ENCODE measurements at regions not wholly inside any gene's neighbourhood (a gene's known extent, or its start where the extent isn't known, plus 50 kb on each side); places are given as distances from the start of the nearest gene placed in this dataset.

DNA sequence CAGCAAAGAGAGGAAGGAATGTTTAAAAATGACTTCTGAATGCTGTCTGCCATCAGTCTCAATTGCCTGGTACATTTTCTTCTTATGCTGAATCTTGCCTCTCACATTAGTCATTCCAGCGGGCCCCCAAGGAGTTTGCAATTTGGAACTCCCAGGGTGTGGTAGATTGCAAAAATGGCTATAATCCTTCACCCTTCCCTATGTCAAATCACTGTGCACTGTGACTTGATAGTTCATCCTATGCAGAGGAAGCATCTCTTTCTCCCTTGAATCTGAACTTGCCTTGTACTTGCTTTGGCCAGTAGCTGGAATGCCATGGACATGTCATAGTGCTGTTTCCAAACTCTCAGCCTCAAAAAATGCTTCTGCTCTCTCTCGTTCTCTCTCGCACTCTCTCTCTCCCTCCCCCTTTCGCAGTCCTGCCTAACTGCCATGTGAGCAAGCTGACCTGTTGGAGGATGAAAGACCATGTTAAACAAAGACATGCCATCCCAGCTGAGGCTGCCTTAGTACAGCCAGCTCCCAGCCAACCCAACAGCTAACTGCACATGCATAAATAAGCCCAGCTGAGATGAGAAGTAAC, 284.0 kb upstream of the TLE4 start:
- TF ChIP-seq, protein P1, sequence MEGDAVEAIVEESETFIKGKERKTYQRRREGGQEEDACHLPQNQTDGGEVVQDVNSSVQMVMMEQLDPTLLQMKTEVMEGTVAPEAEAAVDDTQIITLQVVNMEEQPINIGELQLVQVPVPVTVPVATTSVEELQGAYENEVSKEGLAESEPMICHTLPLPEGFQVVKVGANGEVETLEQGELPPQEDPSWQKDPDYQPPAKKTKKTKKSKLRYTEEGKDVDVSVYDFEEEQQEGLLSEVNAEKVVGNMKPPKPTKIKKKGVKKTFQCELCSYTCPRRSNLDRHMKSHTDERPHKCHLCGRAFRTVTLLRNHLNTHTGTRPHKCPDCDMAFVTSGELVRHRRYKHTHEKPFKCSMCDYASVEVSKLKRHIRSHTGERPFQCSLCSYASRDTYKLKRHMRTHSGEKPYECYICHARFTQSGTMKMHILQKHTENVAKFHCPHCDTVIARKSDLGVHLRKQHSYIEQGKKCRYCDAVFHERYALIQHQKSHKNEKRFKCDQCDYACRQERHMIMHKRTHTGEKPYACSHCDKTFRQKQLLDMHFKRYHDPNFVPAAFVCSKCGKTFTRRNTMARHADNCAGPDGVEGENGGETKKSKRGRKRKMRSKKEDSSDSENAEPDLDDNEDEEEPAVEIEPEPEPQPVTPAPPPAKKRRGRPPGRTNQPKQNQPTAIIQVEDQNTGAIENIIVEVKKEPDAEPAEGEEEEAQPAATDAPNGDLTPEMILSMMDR (IDR thresholded peaks at IDR 0.05; ENCODE audit: low read length, missing control alignments): no peak
- no peak for DNase-seq (ENCODE audit: low read depth)
- H3K4me3 ChIP-seq (replicated peaks; ENCODE audit: low read depth, low read length): no peak overlapping the region

DNA sequence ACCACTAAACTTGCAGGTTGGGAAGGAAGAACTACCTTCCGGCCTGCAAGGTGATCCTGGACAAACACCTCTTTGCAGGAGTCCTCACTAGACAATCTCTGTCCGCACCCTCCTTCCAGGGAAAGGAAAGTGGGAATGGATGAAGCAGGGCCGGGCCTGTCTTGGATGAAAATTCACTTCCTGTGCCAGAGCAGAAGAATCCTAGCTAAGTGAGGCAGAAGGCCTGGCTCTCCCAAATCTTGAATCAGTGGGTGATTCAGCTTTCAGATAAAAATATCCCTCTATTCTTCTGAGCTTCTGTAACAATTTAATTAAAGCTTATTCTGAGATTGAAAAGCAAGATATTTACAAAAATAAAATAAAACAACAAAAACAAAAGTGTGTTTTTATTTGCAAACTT, 281.9 kb upstream of the TLE4 start:
- H3K4me3 ChIP-seq (replicated peaks; ENCODE audit: low read depth, low read length): no peak overlapping the region
- no peak for DNase-seq (ENCODE audit: low read depth)
- TF ChIP-seq, protein P1 (IDR thresholded peaks at IDR 0.05; ENCODE audit: low read length, missing control alignments): no peak

DNA sequence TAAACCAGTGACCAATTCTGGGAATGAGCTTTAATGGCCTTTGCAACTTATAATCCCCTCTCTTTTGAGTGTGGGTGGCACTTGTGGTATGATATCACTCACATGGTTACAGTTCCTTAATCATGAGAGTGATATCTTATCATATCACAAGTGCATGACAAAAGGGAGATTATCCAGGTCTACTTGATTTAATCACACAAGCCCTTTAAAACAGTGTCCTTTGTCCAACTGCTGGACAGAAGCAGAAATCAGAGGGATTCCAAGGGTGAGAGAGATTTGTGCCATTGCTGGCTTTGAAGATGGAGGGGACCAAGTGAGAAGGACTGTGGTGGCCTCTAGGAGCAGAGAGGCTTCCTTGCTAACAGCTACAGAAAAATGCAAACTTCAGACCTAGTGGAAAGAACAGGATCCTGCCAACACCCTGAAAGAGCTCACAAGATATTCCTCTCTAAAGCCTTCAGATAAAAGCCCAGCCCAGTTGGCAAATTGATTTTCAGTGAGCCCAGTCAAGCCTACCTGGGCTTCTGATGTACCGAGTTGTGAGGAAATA, 279.0 kb upstream of the TLE4 start:
- TF ChIP-seq, protein P1 (IDR thresholded peaks at IDR 0.05; ENCODE audit: low read length, missing control alignments): no peak
- DNase-seq (ENCODE audit: low read depth): no peak
- no peak overlapping the region for H3K4me3 ChIP-seq (replicated peaks; ENCODE audit: low read depth, low read length)

DNA sequence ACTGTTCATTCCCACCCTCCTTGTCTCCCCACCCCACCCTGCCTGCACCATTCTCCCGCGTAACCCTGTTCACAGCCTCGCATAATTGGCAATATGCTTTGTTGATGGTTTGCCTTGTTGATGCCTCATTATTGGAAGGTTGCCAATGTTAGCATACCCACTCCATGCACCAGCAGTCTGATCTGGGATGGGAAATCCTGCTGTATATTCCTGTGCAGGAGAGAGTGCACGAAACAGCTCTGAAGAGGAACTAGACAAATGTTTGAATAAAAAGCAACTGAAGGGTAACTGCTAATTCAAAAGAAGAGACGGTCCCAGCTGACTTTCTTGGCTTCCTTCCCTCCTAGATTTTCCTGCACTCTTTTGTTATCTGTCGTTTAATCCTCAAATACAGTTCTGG, 271.7 kb upstream of the TLE4 start:
- no peak for DNase-seq (ENCODE audit: low read depth)
- H3K4me3 ChIP-seq (replicated peaks; ENCODE audit: low read depth, low read length): no peak overlapping the region
- TF ChIP-seq, protein P1 (IDR thresholded peaks at IDR 0.05; ENCODE audit: low read length, missing control alignments): no peak

DNA sequence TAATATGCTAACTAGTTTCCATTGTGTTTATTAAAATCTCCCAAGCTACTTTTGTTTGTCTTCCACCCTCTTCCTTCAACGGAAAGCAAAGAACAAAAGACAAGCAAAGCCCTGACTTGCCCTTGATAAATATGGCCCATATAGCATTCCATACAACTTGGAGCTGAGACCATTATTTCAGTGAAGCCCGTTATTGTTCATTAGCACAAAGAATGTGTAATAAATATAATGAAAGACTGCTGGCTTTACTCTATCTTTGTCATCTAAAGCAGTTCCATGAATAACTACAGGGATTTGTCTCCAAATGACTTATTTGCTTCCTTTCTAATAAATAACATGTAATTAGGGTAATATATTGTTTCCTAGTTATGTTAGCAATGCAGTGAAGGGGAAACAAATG, 270.7 kb upstream of the TLE4 start:
- no peak overlapping the region for H3K4me3 ChIP-seq (replicated peaks; ENCODE audit: low read depth, low read length)
- no peak for DNase-seq (ENCODE audit: low read depth)
- TF ChIP-seq, protein P1 (IDR thresholded peaks at IDR 0.05; ENCODE audit: low read length, missing control alignments): no peak

DNA sequence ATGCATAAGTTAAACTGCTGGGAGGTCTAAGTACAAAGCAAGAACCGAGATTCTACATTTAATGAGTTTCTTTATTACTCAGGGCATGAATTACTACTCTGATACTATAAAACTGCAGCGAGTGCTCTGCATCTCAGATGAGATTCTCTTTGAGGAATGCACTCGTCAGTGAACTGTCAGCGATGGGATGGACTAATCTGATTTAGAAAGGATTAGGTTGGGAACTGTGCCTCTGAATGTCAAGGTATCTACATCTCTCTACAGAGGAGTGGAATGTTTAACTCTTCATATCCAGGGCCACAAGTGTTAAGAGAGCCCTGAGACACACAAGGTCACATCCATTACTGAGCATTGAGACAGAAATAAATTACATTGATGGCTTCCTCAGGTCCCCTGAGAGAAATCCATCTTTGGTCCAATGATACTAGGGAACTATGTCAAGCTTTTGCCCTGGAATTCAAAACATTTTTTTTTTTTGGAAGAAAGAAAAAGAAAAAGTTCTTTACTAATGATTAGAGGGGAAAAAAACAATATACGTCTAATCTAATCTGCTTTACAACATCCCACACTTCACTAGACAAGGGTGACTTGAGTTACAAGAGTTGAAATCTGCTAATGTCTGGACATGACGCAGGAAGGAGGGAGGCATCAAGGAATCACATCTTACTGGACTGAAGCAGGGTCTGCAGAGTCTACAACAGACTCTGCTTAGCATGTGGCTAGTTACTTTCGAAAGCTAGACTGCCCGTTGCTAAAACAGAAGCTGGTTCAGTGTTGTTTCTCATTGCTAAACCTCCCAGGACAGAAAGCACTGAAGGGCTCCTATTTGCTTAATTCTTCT, 270.0 kb upstream of the TLE4 start:
- TF ChIP-seq, protein P1 (IDR thresholded peaks at IDR 0.05; ENCODE audit: low read length, missing control alignments): no peak
- H3K4me3 ChIP-seq (replicated peaks; ENCODE audit: low read depth, low read length): no peak overlapping the region
- DNase-seq (ENCODE audit: low read depth): peak; percentile 1

Data from fibroblast of pulmonary artery (primary cell).